ENCODE measurements at regions not wholly inside any gene's neighbourhood (a gene's known extent, or its start where the extent isn't known, plus 50 kb on each side); places are given as distances from the start of the nearest gene placed in this dataset.

DNA sequence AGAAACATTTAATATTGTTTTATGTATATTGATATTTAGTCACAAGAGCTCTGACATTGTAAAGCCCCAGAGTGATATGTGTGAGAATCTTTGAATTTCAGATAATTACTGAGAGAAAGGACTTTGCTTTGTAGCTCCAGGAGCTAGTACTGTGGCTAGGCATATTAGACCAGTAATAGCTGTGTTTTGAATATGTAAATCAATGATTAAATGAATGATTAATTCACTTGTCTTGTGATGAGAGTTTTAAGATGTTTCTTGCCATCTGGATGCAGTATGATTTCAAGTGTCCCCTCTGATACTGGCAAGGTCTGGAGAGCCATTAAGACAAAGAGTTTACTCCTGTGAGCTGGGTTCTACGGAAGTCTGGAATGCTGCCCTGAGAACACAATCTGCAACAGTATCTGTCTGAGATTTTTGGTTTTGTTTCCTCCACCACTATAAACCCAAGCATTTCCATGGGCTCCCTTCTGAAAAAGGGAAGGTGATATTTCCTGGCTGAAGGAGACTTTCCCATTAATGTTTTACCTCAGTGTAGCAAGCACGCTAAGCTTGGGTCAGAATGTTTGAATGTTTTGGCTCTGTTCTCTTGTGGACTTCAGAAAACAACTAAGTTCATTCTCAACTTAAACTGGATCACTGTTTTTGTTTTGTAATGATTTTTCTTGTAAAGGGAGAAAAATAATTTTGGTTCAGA lies 61.3 kb upstream of the BICC1 start:
- DNase-seq = no peak

- no peak for DNase-seq
These were observed 59.6 kb upstream of the BICC1 start for GRCh38 chr10:58453105-58453504.

DNA sequence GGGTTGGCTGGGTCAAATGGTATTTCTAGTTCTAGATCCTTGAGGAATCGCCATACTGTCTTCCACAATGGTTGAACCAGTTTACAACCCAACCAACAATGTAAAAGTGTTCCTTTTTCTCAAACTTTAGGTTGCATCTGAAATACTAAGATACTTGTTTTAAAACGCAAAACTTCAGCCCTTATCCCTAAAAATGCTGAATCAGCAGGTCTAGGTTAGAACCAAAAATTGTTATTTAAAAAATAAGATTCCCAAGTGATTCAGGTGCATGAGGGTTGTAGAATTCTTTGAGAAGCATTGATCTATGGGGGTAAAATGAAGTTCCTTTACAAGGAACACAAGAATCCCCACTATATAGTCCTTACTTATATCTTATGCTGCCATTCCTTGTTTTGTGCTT lies 56.5 kb upstream of the BICC1 start:
- no peak for DNase-seq

- DNase-seq = peak; percentile 87 to 93
These were observed 54.7 kb upstream of the BICC1 start for GRCh38 chr10:58457761-58458616.

- DNase-seq = no peak
These were observed 53.6 kb upstream of the BICC1 start for GRCh38 chr10:58459069-58459468.

DNA sequence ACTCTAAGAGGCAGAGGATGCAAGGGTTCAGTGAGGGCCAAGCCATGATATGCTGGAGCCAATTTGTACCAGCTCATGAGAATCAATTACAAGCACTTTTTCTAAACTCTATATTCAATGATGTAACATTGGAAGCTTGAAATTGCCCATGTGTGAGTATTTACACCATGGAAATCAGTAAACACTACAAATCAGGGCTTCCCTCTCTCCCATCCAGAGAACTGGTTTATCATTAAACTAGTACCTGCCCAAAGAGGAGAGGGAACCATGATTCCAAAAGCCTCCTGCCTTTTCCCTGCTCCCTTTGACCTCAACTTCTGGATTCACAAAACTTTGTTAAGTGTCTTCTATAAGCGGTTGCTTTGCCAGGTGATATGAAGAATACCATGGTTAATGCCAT lies 52.5 kb upstream of the BICC1 start:
- DNase-seq = no peak

GRCh38 chr10:58462863-58463507 lies 49.7 kb upstream of the BICC1 start:
- no peak for DNase-seq

All from right lung (tissue), 2 donors.